ENCODE measurements at regions not wholly inside any gene's neighbourhood (a gene's known extent, or its start where the extent isn't known, plus 50 kb on each side); places are given as distances from the start of the nearest gene placed in this dataset.

GRCh38 chr16:50948268-50948930, 202.7 kb downstream of the SALL1 start:
- H4K20me1 ChIP-seq (ENCODE audit: insufficient read depth, low read depth, low read length), result no peaks in the 10 kb centered on the region

GRCh38 chr16:50947826-50948225, 203.2 kb downstream of the SALL1 start:
- no peak overlapping the region for H3K4me3 ChIP-seq (ENCODE audit: low read length)
- no peaks in the 10 kb centered on the region for H3K4me1 ChIP-seq (ENCODE audit: low read length)
- no peak overlapping the region for H3K4me2 ChIP-seq (ENCODE audit: low read depth, low read length, poor library complexity, severe bottlenecking)
- no peak for DNase-seq
- no peaks in the 10 kb centered on the region for H4K20me1 ChIP-seq (ENCODE audit: insufficient read depth, low read depth, low read length)
- H3K79me2 ChIP-seq (ENCODE audit: low read length), result no peaks in the 10 kb centered on the region
- H2AFZ ChIP-seq (ENCODE audit: low read length), result no peak overlapping the region
- no peak overlapping the region for H3K9ac ChIP-seq (ENCODE audit: low read length)
- H3K9me3 ChIP-seq (ENCODE audit: low read length), result no peaks in the 10 kb centered on the region
- H3K36me3 ChIP-seq (ENCODE audit: insufficient read depth, low read length), result no peaks in the 10 kb centered on the region
- H3K9me2 ChIP-seq (replicated peaks; ENCODE audit: insufficient read depth, low read length), result no peaks in the 10 kb centered on the region
- H3K27ac ChIP-seq (ENCODE audit: low read length), result no peak overlapping the region
- no peaks in the 10 kb centered on the region for H3K27me3 ChIP-seq (ENCODE audit: low read length)

More at GRCh38 chr16:50948268-50948930, 202.7 kb downstream of the SALL1 start:
- Histone ChIP-seq H3K27ac (ENCODE audit: low read length) (no peak overlapping the region), H3K9ac (ENCODE audit: low read length) (no peak overlapping the region), H3K36me3 (ENCODE audit: insufficient read depth, low read length) (no peaks in the 10 kb centered on the region), H3K27me3 (ENCODE audit: low read length) (no peaks in the 10 kb centered on the region), H3K79me2 (ENCODE audit: low read length) (no peaks in the 10 kb centered on the region), H2AFZ (ENCODE audit: low read length) (no peak overlapping the region), H3K4me1 (ENCODE audit: low read length) (no peaks in the 10 kb centered on the region), H3K4me2 (ENCODE audit: low read depth, low read length, poor library complexity, severe bottlenecking) (no peak overlapping the region), H3K9me2 (replicated peaks; ENCODE audit: insufficient read depth, low read length) (no peaks in the 10 kb centered on the region), H3K9me3 (ENCODE audit: low read length) (no peaks in the 10 kb centered on the region), H3K4me3 (ENCODE audit: low read length) (no peak overlapping the region)
- DNase-seq, result no peak

GRCh38 chr16:50946606-50947005, 204.5 kb downstream of the SALL1 start:
- H3K9me3 ChIP-seq (ENCODE audit: low read length), result no peaks in the 10 kb centered on the region

GRCh38 chr16:50946098-50946497, 204.2 kb downstream of the CYLD start:
- no peak overlapping the region for H3K4me2 ChIP-seq (ENCODE audit: low read depth, low read length, poor library complexity, severe bottlenecking)
- no peaks in the 10 kb centered on the region for H3K79me2 ChIP-seq (ENCODE audit: low read length)
- H3K27me3 ChIP-seq (ENCODE audit: low read length), result no peaks in the 10 kb centered on the region
- no peaks in the 10 kb centered on the region for H4K20me1 ChIP-seq (ENCODE audit: insufficient read depth, low read depth, low read length)
- peaks cover 3% of the 10 kb centered on the region; the same call in 1 of the 2 replicates for H3K4me1 ChIP-seq (ENCODE audit: low read length)
- H3K4me3 ChIP-seq (ENCODE audit: low read length), result no peak overlapping the region
- no peak overlapping the region for H3K9ac ChIP-seq (ENCODE audit: low read length)
- no peaks in the 10 kb centered on the region for H3K9me2 ChIP-seq (replicated peaks; ENCODE audit: insufficient read depth, low read length)
- H3K36me3 ChIP-seq (ENCODE audit: insufficient read depth, low read length), result no peaks in the 10 kb centered on the region
- DNase-seq, result no peak
- H3K9me3 ChIP-seq (ENCODE audit: low read length), result no peaks in the 10 kb centered on the region
- H2AFZ ChIP-seq (ENCODE audit: low read length), result no peak overlapping the region
- H3K27ac ChIP-seq (ENCODE audit: low read length), result no peak overlapping the region

More at GRCh38 chr16:50946606-50947005, 204.5 kb downstream of the SALL1 start:
- no peak for DNase-seq
- H3K4me1 ChIP-seq (ENCODE audit: low read length), result peaks cover 2% of the 10 kb centered on the region; the same call in 1 of the 2 replicates
- H3K36me3 ChIP-seq (ENCODE audit: insufficient read depth, low read length), result no peaks in the 10 kb centered on the region
- no peak overlapping the region for H3K9ac ChIP-seq (ENCODE audit: low read length)
- no peaks in the 10 kb centered on the region for H3K79me2 ChIP-seq (ENCODE audit: low read length)
- no peak overlapping the region for H2AFZ ChIP-seq (ENCODE audit: low read length)
- no peaks in the 10 kb centered on the region for H3K27me3 ChIP-seq (ENCODE audit: low read length)
- no peak overlapping the region for H3K27ac ChIP-seq (ENCODE audit: low read length)
- no peaks in the 10 kb centered on the region for H3K9me2 ChIP-seq (replicated peaks; ENCODE audit: insufficient read depth, low read length)
- H3K4me2 ChIP-seq (ENCODE audit: low read depth, low read length, poor library complexity, severe bottlenecking), result no peak overlapping the region
- no peak overlapping the region for H3K4me3 ChIP-seq (ENCODE audit: low read length)
- no peaks in the 10 kb centered on the region for H4K20me1 ChIP-seq (ENCODE audit: insufficient read depth, low read depth, low read length)

- no peak overlapping the region for H3K4me3 ChIP-seq (ENCODE audit: low read length)
Observed at GRCh38 chr16:50945171-50945570, 203.3 kb downstream of the CYLD start.

GRCh38 chr16:50944436-50944835, 202.6 kb downstream of the CYLD start:
- Histone ChIP-seq H3K4me1 (ENCODE audit: low read length) (peaks cover 3% of the 10 kb centered on the region; the same call in 1 of the 2 replicates), H3K4me2 (ENCODE audit: low read depth, low read length, poor library complexity, severe bottlenecking) (no peak overlapping the region), H3K27ac (ENCODE audit: low read length) (no peak overlapping the region), H3K9me2 (replicated peaks; ENCODE audit: insufficient read depth, low read length) (no peaks in the 10 kb centered on the region), H3K9me3 (ENCODE audit: low read length) (no peaks in the 10 kb centered on the region), H3K79me2 (ENCODE audit: low read length) (no peaks in the 10 kb centered on the region), H3K9ac (ENCODE audit: low read length) (no peak overlapping the region), H3K4me3 (ENCODE audit: low read length) (no peak overlapping the region), H3K27me3 (ENCODE audit: low read length) (no peaks in the 10 kb centered on the region), H3K36me3 (ENCODE audit: insufficient read depth, low read length) (no peaks in the 10 kb centered on the region), H2AFZ (ENCODE audit: low read length) (no peak overlapping the region), H4K20me1 (ENCODE audit: insufficient read depth, low read depth, low read length) (no peaks in the 10 kb centered on the region)
- no peak for DNase-seq

More at GRCh38 chr16:50945171-50945570, 203.3 kb downstream of the CYLD start:
- Histone ChIP-seq H2AFZ (ENCODE audit: low read length) (no peak overlapping the region), H3K36me3 (ENCODE audit: insufficient read depth, low read length) (no peaks in the 10 kb centered on the region), H4K20me1 (ENCODE audit: insufficient read depth, low read depth, low read length) (no peaks in the 10 kb centered on the region), H3K79me2 (ENCODE audit: low read length) (no peaks in the 10 kb centered on the region), H3K9me3 (ENCODE audit: low read length) (no peaks in the 10 kb centered on the region), H3K27ac (ENCODE audit: low read length) (no peak overlapping the region), H3K4me1 (ENCODE audit: low read length) (peaks cover 3% of the 10 kb centered on the region; the same call in 1 of the 2 replicates), H3K9me2 (replicated peaks; ENCODE audit: insufficient read depth, low read length) (no peaks in the 10 kb centered on the region), H3K27me3 (ENCODE audit: low read length) (no peaks in the 10 kb centered on the region), H3K4me2 (ENCODE audit: low read depth, low read length, poor library complexity, severe bottlenecking) (no peak overlapping the region), H3K9ac (ENCODE audit: low read length) (no peak overlapping the region)
- no peak for DNase-seq

- H3K9me3 ChIP-seq (ENCODE audit: low read length), result no peaks in the 10 kb centered on the region
- H3K4me1 ChIP-seq (ENCODE audit: low read length), result peaks cover 3% of the 10 kb centered on the region; the same call in 1 of the 2 replicates
- H3K79me2 ChIP-seq (ENCODE audit: low read length), result no peaks in the 10 kb centered on the region
- DNase-seq, result no peak
- no peak overlapping the region for H3K9ac ChIP-seq (ENCODE audit: low read length)
- H3K4me2 ChIP-seq (ENCODE audit: low read depth, low read length, poor library complexity, severe bottlenecking), result no peak overlapping the region
- H3K4me3 ChIP-seq (ENCODE audit: low read length), result no peak overlapping the region
- no peaks in the 10 kb centered on the region for H3K36me3 ChIP-seq (ENCODE audit: insufficient read depth, low read length)
- H4K20me1 ChIP-seq (ENCODE audit: insufficient read depth, low read depth, low read length), result no peaks in the 10 kb centered on the region
- H3K27me3 ChIP-seq (ENCODE audit: low read length), result no peaks in the 10 kb centered on the region
- H3K27ac ChIP-seq (ENCODE audit: low read length), result no peak overlapping the region
- no peaks in the 10 kb centered on the region for H3K9me2 ChIP-seq (replicated peaks; ENCODE audit: insufficient read depth, low read length)
- H2AFZ ChIP-seq (ENCODE audit: low read length), result no peak overlapping the region
Observed at GRCh38 chr16:50944033-50944432, 202.1 kb downstream of the CYLD start.

- H3K36me3 ChIP-seq (ENCODE audit: insufficient read depth, low read length), result no peaks in the 10 kb centered on the region
- H3K79me2 ChIP-seq (ENCODE audit: low read length), result no peaks in the 10 kb centered on the region
- H3K9me2 ChIP-seq (replicated peaks; ENCODE audit: insufficient read depth, low read length), result no peaks in the 10 kb centered on the region
- H3K9me3 ChIP-seq (ENCODE audit: low read length), result no peaks in the 10 kb centered on the region
- no peak overlapping the region for H2AFZ ChIP-seq (ENCODE audit: low read length)
- H3K4me1 ChIP-seq (ENCODE audit: low read length), result peaks cover 3% of the 10 kb centered on the region; the same call in 1 of the 2 replicates
- no peaks in the 10 kb centered on the region for H3K27me3 ChIP-seq (ENCODE audit: low read length)
- no peak overlapping the region for H3K4me2 ChIP-seq (ENCODE audit: low read depth, low read length, poor library complexity, severe bottlenecking)
- no peak overlapping the region for H3K4me3 ChIP-seq (ENCODE audit: low read length)
- no peak overlapping the region for H3K27ac ChIP-seq (ENCODE audit: low read length)
- no peak overlapping the region for H3K9ac ChIP-seq (ENCODE audit: low read length)
- DNase-seq, result no peak
- H4K20me1 ChIP-seq (ENCODE audit: insufficient read depth, low read depth, low read length), result no peaks in the 10 kb centered on the region
Observed at GRCh38 chr16:50942143-50942542, 200.3 kb downstream of the CYLD start.

Data from Karpas-422 (cell line).